Left lung (tissue), 4 donors: ENCODE measurements at regions not wholly inside any gene's neighbourhood (a gene's known extent, or its start where the extent isn't known, plus 50 kb on each side); places are given as distances from the start of the nearest gene placed in this dataset.

ENCODE experiments used
- ATAC-seq: fragments of 200-7000 bp; cut with Tn5 transposase; one replicate; pipeline ENCODE4 v1.9.1; 2020; ENCODE audit warnings: moderate library complexity
- DNase-seq, 4 donors: peaks; one replicate each; pipeline ENCODE4 v3.0.0-alpha.2; 2013 to 2020
- H3K27ac ChIP-seq, 2 donors: fragments of 200-600 bp; sonication (generic) in 1 of 2; one replicate each; pipeline versions ENCODE4 v1.5.0 to v1.8.0; 2020 to 2021
- H3K27me3 ChIP-seq, 2 donors: fragments of 200-600 bp; sonication (generic) in 1 of 2; one replicate each; pipeline versions ENCODE4 v1.5.0 to v1.8.0; 2020 to 2021
- H3K36me3 ChIP-seq, 2 donors: fragments of 200-600 bp; sonication (generic) in 1 of 2; one replicate each; pipeline versions ENCODE4 v1.5.0 to v1.8.0; 2020 to 2021
- H3K4me1 ChIP-seq, 2 donors: fragments of 200-600 bp; one replicate each; pipeline ENCODE4 v1.8.0; 2021
- H3K4me3 ChIP-seq, 2 donors: fragments of 200-600 bp; sonication (generic) in 1 of 2; one replicate each; pipeline versions ENCODE4 v1.5.0 to v1.8.0; 2020 to 2021; ENCODE audit warnings: mild to moderate bottlenecking in 1 of 2
- H3K9me3 ChIP-seq, 2 donors: fragments of 200-600 bp; sonication (generic) in 1 of 2; one replicate each; pipeline versions ENCODE4 v1.5.0 to v1.8.0; 2020 to 2021
- CTCF ChIP-seq, 2 donors: fragments of 200-600 bp; sonication (generic) in 1 of 2; IDR thresholded peaks; one replicate each; pipeline versions ENCODE4 v1.5.0 to v1.8.0; 2021; ENCODE audit warnings: antibody characterized with exemption in 2 of 2
- intact Hi-C, 2 donors: fragments of 100-400 bp; cut with DNase I; formaldehyde crosslinking; loops; one replicate each; pipeline versions ENCODE4 v1.11.2 to v1.14.2; 2022
- donor health status: DM: no; HTN: yes; CAD: no.
- donor health status: DM: no; HTN: no; CAD: no.

DNA sequence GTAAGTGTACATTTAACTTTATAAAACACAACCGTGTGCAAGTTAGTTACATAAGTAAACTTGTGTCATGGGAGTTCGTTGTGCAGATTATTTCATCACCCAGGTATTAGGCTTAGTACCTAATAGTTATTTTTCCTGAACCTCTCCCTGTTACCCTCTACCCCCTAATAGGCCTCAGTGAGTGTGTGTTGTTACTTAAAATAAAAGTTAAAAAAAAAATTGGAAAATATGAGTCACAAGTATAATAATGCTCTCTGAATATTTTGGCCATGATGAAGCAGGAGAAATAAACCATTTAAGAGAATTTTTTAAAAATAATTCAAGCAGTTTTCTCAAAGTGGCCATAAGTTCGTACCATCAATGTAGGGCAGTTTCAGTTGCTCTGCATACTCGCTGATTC is 105.1 kb upstream of the GRID2 start:
- Histone ChIP-seq H3K4me1 (no peaks in the 10 kb centered on the region), H3K4me3 (no peak overlapping the region), H3K27ac (no peak overlapping the region), H3K9me3 (peaks cover 0 to 2% of the 10 kb centered on the region in 2 donors), H3K36me3 (no peaks in the 10 kb centered on the region), H3K27me3 (no peaks in the 10 kb centered on the region)
- TF ChIP-seq CTCF (IDR thresholded peaks at IDR 0.05): no peak
- intact Hi-C loops: no loop called here
- no peak for ATAC-seq
- no peak for DNase-seq

DNA sequence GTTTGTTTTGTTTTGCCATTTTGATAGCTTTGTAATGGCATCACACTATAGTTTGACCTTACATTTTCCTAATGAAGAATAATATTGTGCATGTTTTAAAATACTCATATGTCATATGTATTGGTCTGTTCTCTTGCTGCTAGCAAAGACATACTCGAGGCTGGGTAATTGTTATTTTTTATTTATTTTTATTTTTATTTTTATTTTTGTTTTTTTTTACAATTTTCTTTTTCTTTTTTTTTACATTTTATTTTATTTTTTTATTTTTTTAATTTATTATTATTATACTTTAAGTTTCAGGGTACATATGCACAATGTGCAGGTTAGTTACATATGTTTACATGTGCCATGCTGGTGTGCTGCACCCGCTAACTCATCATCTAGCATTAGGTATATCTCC is 104.6 kb upstream of the GRID2 start:
- TF ChIP-seq CTCF (IDR thresholded peaks at IDR 0.05): no peak
- no peak for DNase-seq
- ATAC-seq: no peak
- H3K27ac ChIP-seq: no peak overlapping the region
- H3K4me3 ChIP-seq: no peak overlapping the region
- H3K4me1 ChIP-seq: no peaks in the 10 kb centered on the region
- H3K9me3 ChIP-seq: peaks cover 0 to 2% of the 10 kb centered on the region in 2 donors
- H3K36me3 ChIP-seq: no peaks in the 10 kb centered on the region
- intact Hi-C loops: no loop called here
- H3K27me3 ChIP-seq: no peaks in the 10 kb centered on the region

DNA sequence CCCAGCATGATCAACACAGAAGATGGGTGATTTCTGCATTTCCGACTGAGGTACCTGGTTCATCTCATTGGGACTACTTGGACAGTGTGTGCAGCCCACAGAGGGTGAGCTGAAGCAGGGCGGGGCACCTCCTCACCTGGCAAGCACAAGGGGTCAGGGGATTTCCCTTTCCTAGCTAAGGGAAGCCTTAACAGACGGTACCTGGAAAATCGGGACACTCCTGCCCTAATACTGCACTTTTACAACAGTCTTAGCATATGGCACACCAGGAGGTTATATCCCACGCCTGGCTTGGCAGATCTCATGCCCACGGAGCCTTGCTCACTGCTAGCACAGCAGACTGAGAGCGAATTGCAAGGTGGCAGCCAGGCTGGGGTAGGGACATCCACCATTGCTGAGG is 92.9 kb upstream of the GRID2 start:
- DNase-seq (peak in 1 of 4 donors; percentile 21), ATAC-seq (no peak)
- intact Hi-C loops: no loop called here

GRCh38 chr4:92215476-92215875 is 88.3 kb upstream of the GRID2 start:
- no peaks in the 10 kb centered on the region for H3K36me3 ChIP-seq
- peaks cover 0 to 27% of the 10 kb centered on the region in 2 donors for H3K9me3 ChIP-seq
- TF ChIP-seq CTCF (IDR thresholded peaks at IDR 0.05): no peak
- H3K4me3 ChIP-seq: no peak overlapping the region
- no peak for DNase-seq
- intact Hi-C loops: no loop called here
- no peak for ATAC-seq
- no peaks in the 10 kb centered on the region for H3K4me1 ChIP-seq
- H3K27me3 ChIP-seq: no peaks in the 10 kb centered on the region
- H3K27ac ChIP-seq: no peak overlapping the region

More for the DNA sequence above, 92.9 kb upstream of the GRID2 start:
- Histone ChIP-seq H3K27me3 (no peaks in the 10 kb centered on the region), H3K27ac (no peak overlapping the region), H3K36me3 (no peaks in the 10 kb centered on the region), H3K4me1 (no peaks in the 10 kb centered on the region), H3K9me3 (peaks cover 0 to 8% of the 10 kb centered on the region in 2 donors), H3K4me3 (no peak overlapping the region)
- no peak for TF ChIP-seq CTCF (IDR thresholded peaks at IDR 0.05)

DNA sequence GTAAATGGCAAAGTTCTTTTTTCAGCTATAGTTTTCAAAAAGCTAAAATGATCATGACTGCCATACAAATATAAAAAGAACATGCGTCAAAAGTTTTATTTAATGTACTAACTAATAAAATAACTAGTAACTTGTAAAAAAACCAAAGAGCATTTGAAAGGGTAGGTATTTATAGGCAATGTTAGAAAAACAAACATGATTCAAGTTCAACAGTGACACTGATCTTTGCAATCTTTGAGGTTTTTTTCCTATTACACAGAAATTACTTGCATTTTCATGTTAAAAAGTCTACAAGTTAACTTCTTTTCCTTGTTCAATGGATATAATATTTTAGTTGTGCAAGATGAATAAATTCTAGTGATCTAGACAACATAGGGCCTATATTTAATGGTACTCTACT is 72.3 kb upstream of the GRID2 start:
- Histone ChIP-seq H3K36me3 (no peaks in the 10 kb centered on the region), H3K9me3 (no peaks in the 10 kb centered on the region), H3K4me1 (no peaks in the 10 kb centered on the region), H3K27ac (no peak overlapping the region), H3K27me3 (no peaks in the 10 kb centered on the region), H3K4me3 (no peak overlapping the region)
- ATAC-seq (no peak), DNase-seq (no peak)
- intact Hi-C loops: no loop called here
- no peak for TF ChIP-seq CTCF (IDR thresholded peaks at IDR 0.05)
